ENCODE measurements at regions not wholly inside any gene's neighbourhood (a gene's known extent, or its start where the extent isn't known, plus 50 kb on each side); places are given as distances from the start of the nearest gene placed in this dataset.

GRCh38 chr3:102091358-102091757 lies 242.0 kb downstream of the NFKBIZ start:
- no peaks in the 10 kb centered on the region for H3K9me3 Mint-ChIP-seq (ENCODE audit: unreplicated experiment)
- peaks cover 5% of the 10 kb centered on the region for H3K4me1 Mint-ChIP-seq (ENCODE audit: low read depth, unreplicated experiment)
- TF ChIP-seq CTCF (IDR thresholded peaks at IDR 0.05; ENCODE audit: partially characterized antibody, unreplicated experiment) = no peak
- no peak overlapping the region for H3K4me3 Mint-ChIP-seq (ENCODE audit: unreplicated experiment)
- no peak for DNase-seq
- no peaks in the 10 kb centered on the region for H3K36me3 Mint-ChIP-seq (ENCODE audit: unreplicated experiment)
- H3K27me3 Mint-ChIP-seq (ENCODE audit: unreplicated experiment) = no peaks in the 10 kb centered on the region
- H3K27ac Mint-ChIP-seq (ENCODE audit: unreplicated experiment) = no peak overlapping the region

- H3K4me3 Mint-ChIP-seq (ENCODE audit: unreplicated experiment) = no peak overlapping the region
- no peak for TF ChIP-seq CTCF (IDR thresholded peaks at IDR 0.05; ENCODE audit: partially characterized antibody, unreplicated experiment)
- peaks cover 7% of the 10 kb centered on the region for H3K4me1 Mint-ChIP-seq (ENCODE audit: low read depth, unreplicated experiment)
- no peaks in the 10 kb centered on the region for H3K27me3 Mint-ChIP-seq (ENCODE audit: unreplicated experiment)
- no peaks in the 10 kb centered on the region for H3K36me3 Mint-ChIP-seq (ENCODE audit: unreplicated experiment)
- H3K27ac Mint-ChIP-seq (ENCODE audit: unreplicated experiment) = no peak overlapping the region
- no peak for DNase-seq
- no peaks in the 10 kb centered on the region for H3K9me3 Mint-ChIP-seq (ENCODE audit: unreplicated experiment)
Measured at GRCh38 chr3:102092617-102093466, 243.5 kb downstream of the NFKBIZ start.

GRCh38 chr3:102094506-102094905 lies 245.2 kb downstream of the NFKBIZ start:
- H3K4me1 Mint-ChIP-seq (ENCODE audit: low read depth, unreplicated experiment) = peaks cover 13% of the 10 kb centered on the region

GRCh38 chr3:102095383-102095782 lies 246.1 kb downstream of the NFKBIZ start:
- no peaks in the 10 kb centered on the region for H3K9me3 Mint-ChIP-seq (ENCODE audit: unreplicated experiment)
- no peaks in the 10 kb centered on the region for H3K27me3 Mint-ChIP-seq (ENCODE audit: unreplicated experiment)
- no peak overlapping the region for H3K4me3 Mint-ChIP-seq (ENCODE audit: unreplicated experiment)
- DNase-seq = peak; percentile 67
- no peak for TF ChIP-seq CTCF (IDR thresholded peaks at IDR 0.05; ENCODE audit: partially characterized antibody, unreplicated experiment)
- no peaks in the 10 kb centered on the region for H3K36me3 Mint-ChIP-seq (ENCODE audit: unreplicated experiment)
- peak overlapping the region; percentile 59 for H3K27ac Mint-ChIP-seq (ENCODE audit: unreplicated experiment)
- H3K4me1 Mint-ChIP-seq (ENCODE audit: low read depth, unreplicated experiment) = peaks cover 13% of the 10 kb centered on the region

More at GRCh38 chr3:102094506-102094905, 245.2 kb downstream of the NFKBIZ start:
- Mint-ChIP-seq H3K27me3 (ENCODE audit: unreplicated experiment) (no peaks in the 10 kb centered on the region), H3K27ac (ENCODE audit: unreplicated experiment) (no peak overlapping the region), H3K9me3 (ENCODE audit: unreplicated experiment) (no peaks in the 10 kb centered on the region), H3K36me3 (ENCODE audit: unreplicated experiment) (no peaks in the 10 kb centered on the region), H3K4me3 (ENCODE audit: unreplicated experiment) (no peak overlapping the region)
- DNase-seq = no peak
- TF ChIP-seq CTCF (IDR thresholded peaks at IDR 0.05; ENCODE audit: partially characterized antibody, unreplicated experiment) = no peak

- no peaks in the 10 kb centered on the region for H3K9me3 Mint-ChIP-seq (ENCODE audit: unreplicated experiment)
- H3K4me1 Mint-ChIP-seq (ENCODE audit: low read depth, unreplicated experiment) = peaks cover 13% of the 10 kb centered on the region
- H3K4me3 Mint-ChIP-seq (ENCODE audit: unreplicated experiment) = no peak overlapping the region
- no peaks in the 10 kb centered on the region for H3K36me3 Mint-ChIP-seq (ENCODE audit: unreplicated experiment)
- DNase-seq = no peak
- no peaks in the 10 kb centered on the region for H3K27me3 Mint-ChIP-seq (ENCODE audit: unreplicated experiment)
- H3K27ac Mint-ChIP-seq (ENCODE audit: unreplicated experiment) = peak overlapping the region; percentile 34
- TF ChIP-seq CTCF (IDR thresholded peaks at IDR 0.05; ENCODE audit: partially characterized antibody, unreplicated experiment) = no peak
Measured at GRCh38 chr3:102096066-102096465, 246.8 kb downstream of the NFKBIZ start.
